Spleen (tissue), 11 donors: ENCODE measurements at regions not wholly inside any gene's neighbourhood (a gene's known extent, or its start where the extent isn't known, plus 50 kb on each side); places are given as distances from the start of the nearest gene placed in this dataset.

Source experiments
- DNase-seq: peaks from one replicate; pipeline ENCODE4 v3.0.0-alpha.2; 2020
- H3K27ac ChIP-seq, 8 donors: fragments of 200-600 bp; sonication (generic) in 7 of 8; 1 replicate in 4 of 8; 2 replicates in 4 of 8; pipeline versions ENCODE4 v1.5.0 to v1.8.0; 2016 to 2021; ENCODE audit warnings: inconsistent platforms in 4 of 8, mild to moderate bottlenecking in 4 of 8, moderate library complexity in 1 of 8
- H3K27me3 ChIP-seq, 7 donors: fragments of 200-600 bp; sonication (generic) in 6 of 7; replicated peaks in 1 of 7; 1 replicate in 4 of 7; 2 replicates in 3 of 7; pipeline versions ENCODE4 v1.5.0 to v1.8.0; 2016 to 2021; ENCODE audit warnings: inconsistent platforms in 3 of 7, mild to moderate bottlenecking in 1 of 7
- H3K36me3 ChIP-seq, 6 donors: fragments of 200-600 bp; sonication (generic) in 5 of 6; 1 replicate in 4 of 6; 2 replicates in 2 of 6; pipeline versions ENCODE4 v1.5.0 to v1.8.0; 2016 to 2021; ENCODE audit warnings: inconsistent platforms in 2 of 6
- H3K4me1 ChIP-seq, 6 donors: fragments of 200-600 bp; sonication (generic) in 5 of 6; 1 replicate in 3 of 6; 2 replicates in 3 of 6; pipeline versions ENCODE4 v1.5.0 to v1.8.0; 2016 to 2021; ENCODE audit warnings: inconsistent platforms in 3 of 6
- H3K4me3 ChIP-seq, 8 donors: fragments of 200-600 bp; sonication (generic) in 7 of 8; 1 replicate in 4 of 8; 2 replicates in 4 of 8; pipeline versions ENCODE4 v1.5.0 to v1.8.0; 2016 to 2021; ENCODE audit warnings: inconsistent platforms in 4 of 8, mild to moderate bottlenecking in 4 of 8, moderate library complexity in 2 of 8
- H3K9me3 ChIP-seq, 8 donors: fragments of 200-600 bp; sonication (generic) in 7 of 8; 1 replicate in 4 of 8; 2 replicates in 4 of 8; pipeline versions ENCODE4 v1.5.0 to v1.8.0; 2016 to 2021; ENCODE audit warnings: inconsistent platforms in 4 of 8
- POLR2A ChIP-seq, 3 donors: fragments of 450-650 bp; IDR thresholded peaks; one replicate each; pipeline ENCODE4 v1.5.1; 2017; ENCODE audit warnings: antibody characterized with exemption in 3 of 3, mild to moderate bottlenecking in 1 of 3
- POLR2AphosphoS5 ChIP-seq, 3 donors: sonication (generic); formaldehyde crosslinking; IDR thresholded peaks; one replicate each; pipeline ENCODE4 v1.5.1; 2017; ENCODE audit warnings: antibody characterized with exemption in 3 of 3
- WGBS, 5 donors: extraction: QIAGEN DNeasy Blood & Tissue Kit in 3 of 5; methylation state at CpG; one replicate each; pipeline versions ENCODE4 v1.1.5 to v1.1.7; 2013 to 2018; 5-methylcytosine and 5-hydroxymethylcytosine counted together
- intact Hi-C: fragments of 100-400 bp; cut with DNase I; formaldehyde crosslinking; loops from one replicate; pipeline ENCODE4 v1.15.0; 2023; ENCODE audit warnings: low total_unique reads
- TF ChIP-seq, protein P1 (sequence below), 11 experiments: fragments of 200-600 bp in 7 of 11; fragments of 450-650 bp in 4 of 11; sonication (generic) in 4 of 11; IDR thresholded peaks in 8 of 11; conservative IDR thresholded peaks in 3 of 11; 1 replicate in 7 of 11; 2 replicates in 4 of 11; pipeline versions ENCODE4 v1.4.0 to v1.8.0; 2016 to 2021; ENCODE audit warnings: antibody characterized with exemption in 11 of 11, inconsistent platforms in 4 of 11, mild to moderate bottlenecking in 1 of 11
- donor health status: healthy with polysubstance abuse.
- donor health status: DM: no; HTN: no; CAD: no; lungs with moderate emphysema.
- donor health status: DM: no; HTN: no; CAD: no.
- donor health status: Bipolar disorder and iron deficiency.
- donor health status: healthy.
- donor health status: DM: no; HTN: no; CAD: no.
- donor health status: DM: yes; HTN: yes; CAD: no.

DNA sequence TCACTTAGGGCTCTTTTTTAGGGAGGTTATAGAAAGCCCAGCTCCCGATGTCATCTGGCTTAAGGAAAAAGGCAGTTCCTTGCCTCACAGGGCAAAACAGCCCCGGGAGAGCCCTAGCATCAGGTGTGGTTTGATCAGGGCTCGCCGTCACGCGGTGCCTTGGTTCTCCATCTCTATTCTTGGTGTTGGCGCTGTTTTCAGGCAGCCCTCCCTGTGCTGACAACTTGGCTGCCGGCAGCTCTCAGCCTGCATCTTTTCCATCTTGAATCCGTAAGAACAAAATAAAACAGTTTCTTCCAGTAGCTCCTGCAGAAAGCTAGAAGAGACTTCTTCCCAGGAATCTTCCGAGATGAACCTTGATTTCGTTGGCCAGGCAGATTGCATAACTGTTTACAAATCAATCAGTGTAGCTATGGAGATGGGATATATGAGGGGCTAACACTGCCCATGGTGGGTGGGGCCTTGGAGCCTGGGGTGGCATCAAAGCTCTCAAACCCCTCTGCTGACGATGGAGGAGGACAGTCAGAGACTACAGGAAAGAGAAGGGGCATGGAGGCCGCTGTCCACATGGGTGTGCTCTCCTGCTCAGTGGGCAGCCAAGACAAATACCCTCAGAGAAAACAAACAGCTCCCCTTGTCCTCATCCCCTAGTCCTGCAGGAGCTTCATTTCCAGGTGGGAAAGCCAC is 370.7 kb upstream of the C1orf174 start:
- WGBS, 5 donors = 83 to 89% (median 86%) methylated on average over 13 of the region's 13 CpGs
- Histone ChIP-seq H3K27me3 (peaks cover 0 to 57% (median 0%) of the 10 kb centered on the region in 7 donors), H3K9me3 (peaks cover 0 to 11% (median 10%) of the 10 kb centered on the region in 8 donors), H3K4me1 (no peaks in the 10 kb centered on the region), H3K4me3 (no peak overlapping the region), H3K27ac (no peak overlapping the region), H3K36me3 (no peaks in the 10 kb centered on the region)
- no peak for TF ChIP-seq POLR2AphosphoS5 (IDR thresholded peaks at IDR 0.05)
- no peak for TF ChIP-seq POLR2A (IDR thresholded peaks at IDR 0.05)
- TF ChIP-seq, protein P1, sequence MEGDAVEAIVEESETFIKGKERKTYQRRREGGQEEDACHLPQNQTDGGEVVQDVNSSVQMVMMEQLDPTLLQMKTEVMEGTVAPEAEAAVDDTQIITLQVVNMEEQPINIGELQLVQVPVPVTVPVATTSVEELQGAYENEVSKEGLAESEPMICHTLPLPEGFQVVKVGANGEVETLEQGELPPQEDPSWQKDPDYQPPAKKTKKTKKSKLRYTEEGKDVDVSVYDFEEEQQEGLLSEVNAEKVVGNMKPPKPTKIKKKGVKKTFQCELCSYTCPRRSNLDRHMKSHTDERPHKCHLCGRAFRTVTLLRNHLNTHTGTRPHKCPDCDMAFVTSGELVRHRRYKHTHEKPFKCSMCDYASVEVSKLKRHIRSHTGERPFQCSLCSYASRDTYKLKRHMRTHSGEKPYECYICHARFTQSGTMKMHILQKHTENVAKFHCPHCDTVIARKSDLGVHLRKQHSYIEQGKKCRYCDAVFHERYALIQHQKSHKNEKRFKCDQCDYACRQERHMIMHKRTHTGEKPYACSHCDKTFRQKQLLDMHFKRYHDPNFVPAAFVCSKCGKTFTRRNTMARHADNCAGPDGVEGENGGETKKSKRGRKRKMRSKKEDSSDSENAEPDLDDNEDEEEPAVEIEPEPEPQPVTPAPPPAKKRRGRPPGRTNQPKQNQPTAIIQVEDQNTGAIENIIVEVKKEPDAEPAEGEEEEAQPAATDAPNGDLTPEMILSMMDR (IDR thresholded peaks at IDR 0.05 in 8 of 11, conservative IDR thresholded peaks at IDR 0.05 in 3 of 11) = no peak
- no peak for DNase-seq
- intact Hi-C loops = no loop called here

GRCh38 chr1:4271338-4271998 is 371.4 kb upstream of the C1orf174 start:
- no peaks in the 10 kb centered on the region for H3K4me1 ChIP-seq
- TF ChIP-seq POLR2AphosphoS5 (IDR thresholded peaks at IDR 0.05) (no peak), POLR2A (IDR thresholded peaks at IDR 0.05) (no peak)
- intact Hi-C loops = no loop called here
- H3K27me3 ChIP-seq = peaks cover 0 to 64% (median 0%) of the 10 kb centered on the region in 7 donors
- H3K4me3 ChIP-seq = no peak overlapping the region
- H3K9me3 ChIP-seq = peaks cover 0 to 18% (median 12%) of the 10 kb centered on the region in 8 donors
- 75 to 83% (median 80%) methylated on average over 8 of the region's 8 CpGs for WGBS, 5 donors
- DNase-seq = no peak
- no peaks in the 10 kb centered on the region for H3K36me3 ChIP-seq
- no peak overlapping the region for H3K27ac ChIP-seq

DNA sequence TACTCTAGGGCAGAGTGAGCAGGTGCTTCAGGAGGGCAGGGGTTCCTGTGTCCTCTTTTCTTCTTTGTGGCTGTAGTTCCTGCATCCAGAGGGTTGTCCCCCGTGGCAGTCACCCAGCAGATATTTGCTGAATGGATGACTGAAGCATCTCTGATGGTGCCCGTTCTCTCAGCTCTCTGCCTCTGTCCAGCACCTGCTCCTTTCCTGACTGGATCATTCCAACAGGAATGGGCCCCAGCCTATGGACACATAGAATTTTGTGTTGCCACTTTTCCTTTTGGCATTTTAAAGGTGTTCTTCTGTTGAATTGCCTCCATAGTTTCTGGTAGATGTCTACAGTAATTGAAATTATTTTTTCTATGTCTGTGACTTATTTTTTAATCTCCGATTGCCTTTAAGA is 372.5 kb upstream of the C1orf174 start:
- no peak for DNase-seq
- intact Hi-C loops = no loop called here
- Histone ChIP-seq H3K27ac (no peak overlapping the region), H3K4me1 (no peaks in the 10 kb centered on the region), H3K27me3 (peaks cover 0 to 61% (median 0%) of the 10 kb centered on the region in 7 donors), H3K9me3 (peaks cover 0 to 29% (median 17%) of the 10 kb centered on the region in 8 donors), H3K4me3 (no peak overlapping the region), H3K36me3 (no peaks in the 10 kb centered on the region)
- WGBS, 5 donors = 55 to 68% (median 60%) methylated on average over 3 of the region's 3 CpGs
- no peak for TF ChIP-seq POLR2A (IDR thresholded peaks at IDR 0.05)
- TF ChIP-seq, protein P1 (IDR thresholded peaks at IDR 0.05 in 8 of 11, conservative IDR thresholded peaks at IDR 0.05 in 3 of 11) = no peak
- no peak for TF ChIP-seq POLR2AphosphoS5 (IDR thresholded peaks at IDR 0.05)

DNA sequence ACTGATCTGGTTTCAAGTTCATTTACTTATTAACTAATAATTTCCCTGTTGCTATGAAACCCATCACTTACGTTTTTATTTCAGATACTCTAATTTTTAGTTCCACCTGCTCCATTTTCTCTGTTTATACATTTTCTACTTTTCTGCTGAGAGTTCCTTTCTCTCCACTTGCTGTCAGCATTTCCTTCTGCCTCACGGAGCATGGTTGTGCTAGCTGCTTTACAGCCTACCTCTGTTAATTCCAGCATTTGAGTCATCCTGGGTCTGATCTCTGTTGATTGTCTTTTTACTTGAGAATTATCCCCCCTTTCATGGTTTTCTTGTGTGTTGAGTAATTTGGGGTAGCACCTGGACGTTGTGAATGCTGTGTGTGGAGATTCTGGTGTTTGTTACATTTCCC is 373.2 kb upstream of the C1orf174 start:
- H3K4me1 ChIP-seq = no peaks in the 10 kb centered on the region
- no peaks in the 10 kb centered on the region for H3K36me3 ChIP-seq
- intact Hi-C loops = no loop called here
- H3K4me3 ChIP-seq = no peak overlapping the region
- no peak for DNase-seq
- H3K27ac ChIP-seq = no peak overlapping the region
- H3K9me3 ChIP-seq = peaks cover 0 to 36% (median 24%) of the 10 kb centered on the region in 8 donors
- 53 to 62% (median 57%) methylated on average over 3 of the region's 3 CpGs for WGBS, 5 donors
- TF ChIP-seq POLR2A (IDR thresholded peaks at IDR 0.05) = no peak
- no peak for TF ChIP-seq POLR2AphosphoS5 (IDR thresholded peaks at IDR 0.05)
- TF ChIP-seq, protein P1 (IDR thresholded peaks at IDR 0.05 in 8 of 11, conservative IDR thresholded peaks at IDR 0.05 in 3 of 11) = no peak
- peaks cover 0 to 54% (median 0%) of the 10 kb centered on the region in 7 donors for H3K27me3 ChIP-seq
